ENCODE measurements at regions not wholly inside any gene's neighbourhood (a gene's known extent, or its start where the extent isn't known, plus 50 kb on each side); places are given as distances from the start of the nearest gene placed in this dataset.
A peak's percentile ranks its signal among the peaks of the same experiment; 100 is the strongest.

- ChIA-PET CTCF (ENCODE audit: low intra/inter-chr PET ratio, low total read pairs) (interaction anchor here (1.4 kb wide), 1 partner anchor 779 kb away, joined by 3 read pairs; no protein-coding TSS in a partner anchor), POLR2A (interaction anchor here (1.0 kb wide), 1 partner anchor 94 kb away, joined by 3 read pairs; no protein-coding TSS in a partner anchor)
- H3K79me2 ChIP-seq (ENCODE audit: insufficient read depth, low read length): no peaks in the 10 kb centered on the region
- H3K4me3 ChIP-seq (replicated peaks in 1 of 3; ENCODE audit: insufficient read depth in 1 of 3, low read depth in 2 of 3, low read length in 3 of 3): no peak overlapping the region
- H4K20me1 ChIP-seq (ENCODE audit: insufficient read depth, low read length): no peaks in the 10 kb centered on the region
- no peaks in the 10 kb centered on the region for H3K36me3 ChIP-seq (replicated peaks in 1 of 2; ENCODE audit: control insufficient read depth in 1 of 2, insufficient read depth in 2 of 2, low read length in 2 of 2)
- H3K9me3 ChIP-seq (ENCODE audit: low read length): peaks cover 8% of the 10 kb centered on the region
- 28% methylated on average over 5 of the region's 5 CpGs for WGBS (ENCODE audit: low lambda C conversion rate)
- H3K27ac ChIP-seq (ENCODE audit: extremely low read length, insufficient read depth, low read length): no peak overlapping the region
- in situ Hi-C loops (cut with HindIII; ENCODE audit: extremely low pct_ligation_motif_present, low pct_unique_long_range_greater_than_20kb) (no loop called here), intact Hi-C loops (cut with micrococcal nuclease; ENCODE audit: unreplicated experiment) (loop anchor here (1.0 kb wide), 2 partner anchors 777 to 962 kb away; no protein-coding TSS in a partner anchor)
- DNase-seq (ENCODE audit: low spot score) (peak; percentile 51), ATAC-seq (peak; percentile 88), FAIRE-seq (no peak)
- no peaks in the 10 kb centered on the region for H3K27me3 ChIP-seq (ENCODE audit: control insufficient read depth in 1 of 2, insufficient read depth in 2 of 2, low read length in 2 of 2)
- H2AFZ ChIP-seq (ENCODE audit: low read length): no peak overlapping the region
- H3K4me2 ChIP-seq (ENCODE audit: low read depth, low read length): no peak overlapping the region
- no peak overlapping the region for H3K9ac ChIP-seq (ENCODE audit: insufficient read depth, low read depth, low read length)
- peaks cover 8% of the 10 kb centered on the region for H3K4me1 ChIP-seq (ENCODE audit: insufficient read depth, low read length)
- no TSS peak for BruUV-seq (replicated peaks)
- TF ChIP-seq ZNF281 (CRISPR knock-in tag; IDR thresholded peaks at IDR 0.05; ENCODE audit: borderline replicate concordance) (no peak), KDM2A (CRISPR knock-in tag; IDR thresholded peaks at IDR 0.05; ENCODE audit: borderline replicate concordance, low read depth) (0 out of 2 replicates have a peak, but pooled peaks have one; percentile 32), GATAD2A (CRISPR knock-in tag; IDR thresholded peaks at IDR 0.05) (peak; percentile 56; the same call in 1 of the 2 replicates), ZNF580 (CRISPR knock-in tag; IDR thresholded peaks at IDR 0.05; ENCODE audit: borderline replicate concordance, low read depth) (peak; percentile 31; the same call in 1 of the 2 replicates), NR1H2 (CRISPR knock-in tag; IDR thresholded peaks at IDR 0.05; ENCODE audit: borderline replicate concordance, low read depth) (no peak), SNAPC5 (CRISPR knock-in tag; IDR thresholded peaks at IDR 0.05; ENCODE audit: borderline replicate concordance) (0 out of 2 replicates have a peak, but pooled peaks have one; percentile 52), AKNA (CRISPR knock-in tag; IDR thresholded peaks at IDR 0.05; ENCODE audit: borderline replicate concordance) (no peak), ZNF205 (CRISPR knock-in tag; IDR thresholded peaks at IDR 0.05) (no peak), THAP11 (CRISPR knock-in tag; IDR thresholded peaks at IDR 0.05) (peak; percentile 11; the same call in 1 of the 2 replicates), HNRNPK (IDR thresholded peaks at IDR 0.05; ENCODE audit: low read depth, low read length, poor library complexity, severe bottlenecking) (no peak)
- TF ChIP-seq, protein P1, sequence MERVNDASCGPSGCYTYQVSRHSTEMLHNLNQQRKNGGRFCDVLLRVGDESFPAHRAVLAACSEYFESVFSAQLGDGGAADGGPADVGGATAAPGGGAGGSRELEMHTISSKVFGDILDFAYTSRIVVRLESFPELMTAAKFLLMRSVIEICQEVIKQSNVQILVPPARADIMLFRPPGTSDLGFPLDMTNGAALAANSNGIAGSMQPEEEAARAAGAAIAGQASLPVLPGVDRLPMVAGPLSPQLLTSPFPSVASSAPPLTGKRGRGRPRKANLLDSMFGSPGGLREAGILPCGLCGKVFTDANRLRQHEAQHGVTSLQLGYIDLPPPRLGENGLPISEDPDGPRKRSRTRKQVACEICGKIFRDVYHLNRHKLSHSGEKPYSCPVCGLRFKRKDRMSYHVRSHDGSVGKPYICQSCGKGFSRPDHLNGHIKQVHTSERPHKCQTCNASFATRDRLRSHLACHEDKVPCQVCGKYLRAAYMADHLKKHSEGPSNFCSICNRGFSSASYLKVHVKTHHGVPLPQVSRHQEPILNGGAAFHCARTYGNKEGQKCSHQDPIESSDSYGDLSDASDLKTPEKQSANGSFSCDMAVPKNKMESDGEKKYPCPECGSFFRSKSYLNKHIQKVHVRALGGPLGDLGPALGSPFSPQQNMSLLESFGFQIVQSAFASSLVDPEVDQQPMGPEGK (CRISPR knock-in tag; IDR thresholded peaks at IDR 0.05): peak; percentile 49; the same call in 1 of the 2 replicates
- TF ChIP-seq, protein P2, sequence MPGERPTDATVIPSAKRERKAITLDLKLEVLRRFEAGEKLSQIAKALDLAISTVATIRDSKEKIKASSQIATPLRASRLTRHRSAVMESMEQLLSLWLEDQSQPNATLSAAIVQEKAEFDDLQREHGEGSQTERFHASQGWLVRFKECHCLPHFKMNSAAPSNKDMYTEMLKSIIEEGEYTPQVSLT (CRISPR knock-in tag; IDR thresholded peaks at IDR 0.05; ENCODE audit: borderline replicate concordance, low read depth): no peak
These were observed 623.9 kb downstream of the NYAP2 start for GRCh38 chr2:226023383-226023782.
